HEK293 (cell line): ENCODE measurements at regions not wholly inside any gene's neighbourhood (a gene's known extent, or its start where the extent isn't known, plus 50 kb on each side); places are given as distances from the start of the nearest gene placed in this dataset.

Experiments
- REPIN1 ChIP-seq: fragments of 450-650 bp; formaldehyde crosslinking; IDR thresholded peaks from 2 replicates; pipeline ENCODE4 v1.5.1; 2017; ENCODE audit warnings: missing biosample characterization, missing genetic modification characterization, low read depth
- YY1 ChIP-seq: fragments of 450-650 bp; formaldehyde crosslinking; IDR thresholded peaks from 2 replicates; pipeline ENCODE4 v1.5.1; 2018; ENCODE audit warnings: missing biosample characterization, missing genetic modification characterization
- ZNF138 ChIP-seq: fragments of 450-650 bp; formaldehyde crosslinking; IDR thresholded peaks from 2 replicates; pipeline ENCODE4 v1.5.1; 2016; ENCODE audit warnings: missing biosample characterization, missing genetic modification characterization, borderline replicate concordance
- ZNF280D ChIP-seq: fragments of 450-650 bp; formaldehyde crosslinking; IDR thresholded peaks from 2 replicates; pipeline ENCODE4 v1.5.1; 2016; ENCODE audit warnings: missing biosample characterization, missing genetic modification characterization
- ZNF350 ChIP-seq: fragments of 450-650 bp; formaldehyde crosslinking; IDR thresholded peaks from 2 replicates; pipeline ENCODE4 v1.5.0; 2017; ENCODE audit warnings: missing biosample characterization, mild to moderate bottlenecking, missing genetic modification characterization
- ZNF768 ChIP-seq: fragments of 450-650 bp; formaldehyde crosslinking; IDR thresholded peaks from 2 replicates; pipeline ENCODE4 v1.5.1; 2018; ENCODE audit warnings: missing biosample characterization, mild to moderate bottlenecking, missing genetic modification characterization
- TF ChIP-seq, protein P1 (sequence below): fragments of 450-650 bp; formaldehyde crosslinking; IDR thresholded peaks from 2 replicates; pipeline ENCODE4 v1.5.1; 2016; ENCODE audit warnings: missing biosample characterization, missing genetic modification characterization

- TF ChIP-seq, protein P1, sequence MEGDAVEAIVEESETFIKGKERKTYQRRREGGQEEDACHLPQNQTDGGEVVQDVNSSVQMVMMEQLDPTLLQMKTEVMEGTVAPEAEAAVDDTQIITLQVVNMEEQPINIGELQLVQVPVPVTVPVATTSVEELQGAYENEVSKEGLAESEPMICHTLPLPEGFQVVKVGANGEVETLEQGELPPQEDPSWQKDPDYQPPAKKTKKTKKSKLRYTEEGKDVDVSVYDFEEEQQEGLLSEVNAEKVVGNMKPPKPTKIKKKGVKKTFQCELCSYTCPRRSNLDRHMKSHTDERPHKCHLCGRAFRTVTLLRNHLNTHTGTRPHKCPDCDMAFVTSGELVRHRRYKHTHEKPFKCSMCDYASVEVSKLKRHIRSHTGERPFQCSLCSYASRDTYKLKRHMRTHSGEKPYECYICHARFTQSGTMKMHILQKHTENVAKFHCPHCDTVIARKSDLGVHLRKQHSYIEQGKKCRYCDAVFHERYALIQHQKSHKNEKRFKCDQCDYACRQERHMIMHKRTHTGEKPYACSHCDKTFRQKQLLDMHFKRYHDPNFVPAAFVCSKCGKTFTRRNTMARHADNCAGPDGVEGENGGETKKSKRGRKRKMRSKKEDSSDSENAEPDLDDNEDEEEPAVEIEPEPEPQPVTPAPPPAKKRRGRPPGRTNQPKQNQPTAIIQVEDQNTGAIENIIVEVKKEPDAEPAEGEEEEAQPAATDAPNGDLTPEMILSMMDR (tag by site-specific recombination), result no peak
- TF ChIP-seq ZNF280D (tag by site-specific recombination), result no peak
- TF ChIP-seq ZNF350 (tag by site-specific recombination), result no peak
- TF ChIP-seq ZNF138 (tag by site-specific recombination), result no peak
- TF ChIP-seq REPIN1, result no peak
- no peak for TF ChIP-seq ZNF768
- TF ChIP-seq YY1 (tag by site-specific recombination), result no peak
Measured at GRCh38 chr5:171577042-171577758, 157.8 kb downstream of the FGF18 start.
